SW480 (cell line): ENCODE measurements at regions not wholly inside any gene's neighbourhood (a gene's known extent, or its start where the extent isn't known, plus 50 kb on each side); places are given as distances from the start of the nearest gene placed in this dataset.

Source experiments
- DNase-seq: peaks from one replicate; pipeline ENCODE4 v3.0.0-alpha.2; 2016; ENCODE audit warnings: low spot score

GRCh38 chr21:45338311-45339017 is 50.8 kb upstream of the POFUT2 start:
- DNase-seq, result no peak

GRCh38 chr21:45339421-45340402 is 52.0 kb upstream of the POFUT2 start:
- DNase-seq, result no peak

DNA sequence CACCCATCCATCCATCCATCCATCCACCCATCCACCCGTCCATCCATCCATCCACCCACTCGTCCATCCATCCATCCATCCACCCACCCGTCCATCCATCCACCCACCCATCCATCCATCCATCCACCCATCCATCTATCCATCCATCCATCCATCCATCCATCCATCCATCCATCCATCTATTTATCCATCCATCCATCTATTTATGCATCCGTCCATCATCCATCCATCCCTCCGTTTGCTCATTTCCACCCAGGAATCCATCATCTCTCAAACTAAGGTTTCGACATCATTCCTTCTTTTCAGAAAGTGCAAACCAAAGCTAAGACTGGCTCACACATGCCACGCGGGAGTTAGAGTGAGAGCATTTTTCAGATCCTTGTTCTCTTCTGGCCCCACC is 52.8 kb upstream of the POFUT2 start:
- DNase-seq, result no peak

- DNase-seq, result no peak
Measured at GRCh38 chr21:45341261-45341660, 53.6 kb upstream of the POFUT2 start.

- no peak for DNase-seq
Measured at GRCh38 chr21:45341779-45342178, 54.1 kb upstream of the POFUT2 start.

DNA sequence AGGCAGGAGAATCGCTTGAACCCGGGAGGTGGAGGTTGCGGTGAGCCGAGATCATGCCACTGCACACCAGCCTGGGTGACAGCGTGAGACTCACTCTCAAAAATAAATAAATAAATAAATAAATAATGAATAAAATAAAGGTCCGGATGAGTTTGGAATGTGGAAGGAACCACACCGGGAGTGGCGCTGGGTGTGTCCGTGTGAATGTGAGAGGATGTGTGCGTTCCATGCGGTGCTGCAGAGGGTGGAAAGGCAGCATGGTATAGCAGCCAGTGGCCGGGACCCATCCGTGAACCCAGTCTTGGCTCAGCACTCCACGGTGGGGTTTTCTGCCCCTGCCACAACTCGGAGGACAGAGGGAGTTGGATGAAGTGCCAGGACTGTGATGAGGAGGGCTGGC is 56.2 kb upstream of the POFUT2 start:
- peak; percentile 96 for DNase-seq

- no peak for DNase-seq
Measured at GRCh38 chr21:45344576-45344975, 56.9 kb upstream of the POFUT2 start.

GRCh38 chr21:45347048-45347711 is 57.8 kb upstream of the COL18A1 start:
- no peak for DNase-seq

DNA sequence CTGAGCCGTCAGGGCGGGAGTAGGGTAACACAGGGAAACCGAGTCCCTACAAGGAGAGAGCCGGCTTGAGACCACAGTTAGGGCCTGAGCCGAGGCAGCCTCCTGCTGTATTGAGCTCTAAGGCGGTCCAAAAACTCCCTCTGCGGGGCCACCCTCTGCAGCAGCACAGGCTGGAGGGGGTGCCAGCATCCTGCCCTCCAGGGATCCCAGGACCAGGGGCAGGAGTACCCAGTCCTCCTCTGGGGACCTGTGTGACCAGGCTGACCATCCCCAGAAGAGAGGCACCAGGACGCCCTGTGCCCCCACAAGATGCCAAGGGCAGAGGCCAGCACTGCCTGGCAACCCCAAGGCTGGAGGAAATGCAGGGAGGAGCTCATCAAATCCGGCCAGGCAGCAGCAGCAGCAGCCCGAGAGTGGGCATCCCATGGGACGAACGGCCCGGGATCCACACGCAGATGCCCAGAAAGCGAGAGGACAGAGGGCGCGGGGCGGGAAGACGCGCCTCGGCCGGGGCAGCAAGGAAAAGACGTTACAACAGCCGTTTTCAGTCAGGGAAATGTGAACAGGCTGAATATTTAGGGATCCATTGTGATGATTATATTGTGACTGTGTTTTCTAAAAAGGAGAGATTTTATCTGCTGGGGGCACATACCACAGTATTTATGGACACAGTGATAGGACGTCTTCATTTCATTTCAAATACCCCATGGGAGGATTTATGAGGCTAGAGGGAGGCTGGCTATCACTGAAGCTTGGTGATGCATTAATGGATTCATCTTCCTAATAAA is 57.1 kb upstream of the COL18A1 start:
- DNase-seq, result no peak

DNA sequence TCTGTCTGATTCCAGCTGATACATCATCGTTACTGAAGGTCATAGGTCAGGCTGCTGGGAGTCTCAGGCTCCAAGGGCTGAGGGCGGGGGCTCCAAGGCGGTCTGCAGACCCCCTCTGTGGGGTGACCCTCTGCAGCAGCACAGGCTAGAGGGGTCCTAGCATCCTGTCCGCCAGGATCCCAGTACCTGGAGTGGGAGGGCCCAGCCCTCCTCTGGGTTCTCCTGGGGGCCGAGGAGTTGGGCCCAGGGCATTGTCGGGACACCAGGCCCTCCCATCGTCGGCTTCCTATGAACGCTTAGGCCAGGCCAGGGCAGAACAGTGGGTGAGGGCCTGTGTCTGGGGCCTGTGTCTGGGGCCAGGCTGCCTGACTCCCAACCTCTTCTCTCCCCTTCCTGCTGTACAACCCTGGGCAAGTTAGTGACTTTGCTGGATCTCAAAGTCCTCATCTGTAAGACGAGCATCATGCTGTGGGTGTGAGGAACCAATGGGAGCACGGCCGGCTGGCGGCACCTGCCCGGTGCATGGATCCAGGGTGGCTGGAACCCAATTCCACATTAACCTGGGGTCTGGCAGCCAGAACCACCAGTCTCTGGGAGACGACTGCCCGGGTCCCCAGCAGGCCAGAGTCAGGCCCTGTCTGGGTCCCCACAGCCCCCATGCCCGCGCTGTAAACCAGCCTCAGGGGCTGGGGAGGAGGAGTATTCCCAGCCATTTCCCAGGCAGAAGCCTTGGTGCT is 56.2 kb upstream of the COL18A1 start:
- DNase-seq, result no peak

DNA sequence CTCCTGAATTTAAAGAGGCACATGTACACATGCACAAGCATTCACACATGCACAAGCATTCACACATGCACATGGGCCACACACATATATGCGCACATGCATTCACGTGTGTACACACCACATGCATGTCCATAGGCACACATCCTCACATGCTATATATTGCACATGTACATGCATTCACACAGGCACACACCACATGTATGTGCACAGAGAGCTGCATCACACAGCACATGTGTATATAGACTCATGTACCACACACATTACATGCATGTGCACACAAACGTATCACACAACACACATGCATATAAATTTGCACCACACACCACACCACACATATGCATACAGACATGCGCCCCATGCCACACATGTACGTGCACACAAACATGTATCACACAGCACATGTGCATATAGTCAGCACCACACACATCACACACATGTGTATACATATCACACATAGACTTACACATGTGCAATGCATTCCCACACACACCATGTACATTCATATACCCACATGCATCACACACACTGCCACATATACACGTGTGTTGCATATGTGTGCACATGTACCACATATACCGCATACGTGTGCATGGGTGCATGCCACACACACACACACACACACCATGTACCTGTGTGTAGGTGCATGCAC is 54.6 kb upstream of the COL18A1 start:
- DNase-seq, result no peak

DNA sequence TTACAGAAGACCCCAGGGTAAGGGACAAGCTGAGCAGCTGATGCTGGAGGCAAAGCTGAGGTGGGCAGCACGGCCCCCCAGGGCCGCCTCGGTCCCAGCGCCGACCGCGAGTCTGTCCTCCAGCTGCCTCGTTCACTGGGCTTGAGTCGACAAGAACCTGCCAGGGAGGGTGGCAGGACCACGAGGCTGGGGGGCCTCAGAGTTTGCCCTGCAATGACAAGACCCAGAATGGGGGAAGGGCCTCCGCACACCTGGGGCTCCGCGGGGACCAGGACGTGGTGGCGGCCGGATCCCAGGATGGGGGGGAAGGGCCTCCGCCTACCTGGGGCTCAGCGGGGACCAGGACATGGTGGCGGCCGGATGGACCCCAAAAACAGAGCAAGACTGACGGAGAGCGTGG is 53.9 kb upstream of the COL18A1 start:
- DNase-seq, result no peak

DNA sequence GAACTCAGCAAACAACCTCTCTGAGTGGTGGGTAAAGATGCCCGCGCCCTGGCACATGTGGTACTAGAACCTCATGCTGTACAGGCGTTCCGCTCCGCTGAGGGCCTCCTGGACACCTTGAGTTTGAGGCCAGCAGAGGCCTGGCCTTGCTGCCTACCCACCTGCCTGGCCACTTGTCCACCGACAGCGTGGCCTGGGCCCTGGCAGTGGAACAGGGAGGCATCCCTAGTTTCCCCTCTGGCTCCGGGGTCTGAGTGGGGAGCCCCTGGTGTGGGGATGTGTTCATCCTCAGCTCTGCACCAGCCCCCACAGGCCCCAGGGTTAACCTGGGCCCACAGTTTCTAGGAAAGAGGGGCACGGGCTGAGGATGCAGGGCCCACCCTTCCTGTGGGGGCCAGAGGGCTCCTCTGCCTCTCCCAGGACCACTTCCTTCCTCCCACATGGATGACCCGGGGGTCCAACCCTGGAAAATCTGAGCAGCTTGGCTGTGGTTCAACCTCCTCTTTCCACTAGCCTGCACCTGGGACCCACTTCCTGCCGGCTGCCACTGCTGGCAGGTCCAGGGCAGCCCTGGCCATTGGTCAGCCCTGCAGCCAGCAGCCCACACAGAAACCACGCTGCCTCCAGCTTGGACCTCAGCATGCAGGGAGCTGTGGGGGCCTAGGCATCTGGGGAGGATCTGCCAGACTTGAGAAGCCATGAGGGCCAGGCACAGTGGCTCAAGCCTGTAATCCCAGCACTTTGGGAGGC is 53.3 kb upstream of the COL18A1 start:
- DNase-seq, result no peak

DNA sequence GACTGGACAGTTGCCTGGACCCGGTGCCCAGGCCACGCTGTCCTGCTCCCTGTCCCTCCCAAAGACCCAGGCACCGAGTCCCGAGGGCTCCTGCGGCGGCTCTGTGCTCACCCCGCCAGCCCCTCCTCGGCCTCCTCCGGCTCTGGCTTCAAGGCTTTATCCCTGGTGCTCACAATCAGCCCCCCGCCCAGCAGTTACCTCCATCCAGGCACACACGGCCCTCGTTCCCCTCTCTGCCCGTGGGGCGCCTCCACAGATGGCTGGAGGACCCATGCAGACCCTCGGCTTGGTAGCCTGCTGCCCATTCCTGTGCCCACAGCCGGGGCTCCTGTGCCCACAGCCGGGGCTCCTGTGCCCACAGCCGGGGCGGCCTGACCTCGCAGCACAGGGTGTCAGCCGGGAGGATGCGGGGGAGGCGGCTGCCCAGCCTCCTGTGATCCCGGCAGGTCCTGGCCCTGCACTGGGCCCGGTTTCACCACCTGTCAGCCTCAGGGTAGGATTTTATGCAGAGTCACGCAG is 52.3 kb upstream of the COL18A1 start:
- DNase-seq, result no peak

DNA sequence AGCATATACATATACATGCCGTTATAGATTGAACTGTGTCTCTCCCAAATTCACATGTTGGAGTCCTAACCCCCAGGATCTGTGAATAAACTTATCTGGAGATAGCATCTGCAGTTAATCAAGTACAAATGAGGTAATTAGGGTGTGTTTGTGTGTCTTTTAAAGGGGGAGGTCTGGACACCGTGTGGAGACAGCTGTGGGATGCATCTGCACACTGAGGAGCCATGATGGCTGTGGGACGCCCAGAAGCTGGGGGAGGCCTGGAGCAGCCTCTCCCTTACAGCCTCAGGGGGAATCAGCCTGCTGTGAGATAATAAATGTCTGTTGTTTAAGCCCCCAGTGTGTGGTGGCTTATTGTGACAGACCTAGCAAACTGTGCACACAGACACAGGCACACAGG is 51.8 kb upstream of the COL18A1 start:
- DNase-seq, result no peak

DNA sequence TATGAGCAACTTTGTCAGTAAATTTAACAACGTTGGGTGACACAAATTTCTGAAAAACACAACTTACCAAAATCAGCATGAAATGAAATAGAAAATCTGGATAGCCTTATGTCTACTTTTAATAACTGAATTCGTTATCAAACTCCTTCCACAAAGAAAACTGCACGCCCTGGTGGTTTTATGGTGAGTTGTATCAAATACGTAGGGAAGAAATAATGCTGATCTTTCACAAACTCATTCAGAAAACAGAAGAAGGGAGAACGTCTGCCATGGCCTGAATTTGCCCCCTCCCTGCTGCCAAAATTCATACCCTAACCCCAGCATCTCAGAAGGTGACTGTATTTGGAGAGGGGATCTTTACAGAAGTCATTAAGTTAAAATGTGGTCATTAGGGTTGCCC is 50.0 kb upstream of the COL18A1 start:
- DNase-seq, result no peak
